ENCODE measurements at regions not wholly inside any gene's neighbourhood (a gene's known extent, or its start where the extent isn't known, plus 50 kb on each side); places are given as distances from the start of the nearest gene placed in this dataset.
"Not testable (repeated sequence)": the region's sequence is repeated elsewhere in the genome, so short reads cannot be mapped to it uniquely, and the experiment has no call there.

DNA sequence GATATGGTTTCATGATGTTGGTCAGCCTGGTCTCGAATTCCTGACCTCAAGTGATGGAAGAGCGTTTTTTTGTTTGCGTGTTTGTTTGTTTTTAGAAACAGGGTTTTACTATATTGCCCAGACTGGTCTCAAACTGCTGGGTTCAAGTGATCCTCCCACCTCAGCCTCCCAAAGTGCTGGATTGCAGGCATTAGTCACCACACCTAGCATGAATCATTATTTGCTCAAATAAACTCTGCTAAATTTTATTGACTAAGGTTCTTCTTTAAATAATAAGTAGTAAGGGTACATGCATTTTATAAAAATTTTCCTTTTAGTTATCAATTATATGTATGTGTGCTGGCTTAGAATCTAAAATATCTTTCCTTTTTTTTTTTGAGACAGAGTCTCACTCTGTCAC lies 52.9 kb downstream of the ZBTB9 start:
- TF ChIP-seq POLR2A (IDR thresholded peaks at IDR 0.05) (no peak), EP300 (IDR thresholded peaks at IDR 0.05) (no peak)
- TF ChIP-seq, protein P1, sequence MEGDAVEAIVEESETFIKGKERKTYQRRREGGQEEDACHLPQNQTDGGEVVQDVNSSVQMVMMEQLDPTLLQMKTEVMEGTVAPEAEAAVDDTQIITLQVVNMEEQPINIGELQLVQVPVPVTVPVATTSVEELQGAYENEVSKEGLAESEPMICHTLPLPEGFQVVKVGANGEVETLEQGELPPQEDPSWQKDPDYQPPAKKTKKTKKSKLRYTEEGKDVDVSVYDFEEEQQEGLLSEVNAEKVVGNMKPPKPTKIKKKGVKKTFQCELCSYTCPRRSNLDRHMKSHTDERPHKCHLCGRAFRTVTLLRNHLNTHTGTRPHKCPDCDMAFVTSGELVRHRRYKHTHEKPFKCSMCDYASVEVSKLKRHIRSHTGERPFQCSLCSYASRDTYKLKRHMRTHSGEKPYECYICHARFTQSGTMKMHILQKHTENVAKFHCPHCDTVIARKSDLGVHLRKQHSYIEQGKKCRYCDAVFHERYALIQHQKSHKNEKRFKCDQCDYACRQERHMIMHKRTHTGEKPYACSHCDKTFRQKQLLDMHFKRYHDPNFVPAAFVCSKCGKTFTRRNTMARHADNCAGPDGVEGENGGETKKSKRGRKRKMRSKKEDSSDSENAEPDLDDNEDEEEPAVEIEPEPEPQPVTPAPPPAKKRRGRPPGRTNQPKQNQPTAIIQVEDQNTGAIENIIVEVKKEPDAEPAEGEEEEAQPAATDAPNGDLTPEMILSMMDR (IDR thresholded peaks at IDR 0.05), result no peak
- 93 to 96% methylated on average over 3 of the region's 3 CpGs for WGBS, 2 donors
- Histone ChIP-seq H3K4me3 (no peak overlapping the region), H3K27ac (no peak overlapping the region), H3K27me3 (no peaks in the 10 kb centered on the region), H3K36me3 (no peaks in the 10 kb centered on the region), H3K9me3 (peaks cover 0 to 12% (median 0%) of the 10 kb centered on the region in 4 donors), H3K4me1 (peaks cover 0 to 6% (median 0%) of the 10 kb centered on the region in 4 donors)
- DNase-seq (ENCODE audit: low spot score in 2 of 2), result no peak

DNA sequence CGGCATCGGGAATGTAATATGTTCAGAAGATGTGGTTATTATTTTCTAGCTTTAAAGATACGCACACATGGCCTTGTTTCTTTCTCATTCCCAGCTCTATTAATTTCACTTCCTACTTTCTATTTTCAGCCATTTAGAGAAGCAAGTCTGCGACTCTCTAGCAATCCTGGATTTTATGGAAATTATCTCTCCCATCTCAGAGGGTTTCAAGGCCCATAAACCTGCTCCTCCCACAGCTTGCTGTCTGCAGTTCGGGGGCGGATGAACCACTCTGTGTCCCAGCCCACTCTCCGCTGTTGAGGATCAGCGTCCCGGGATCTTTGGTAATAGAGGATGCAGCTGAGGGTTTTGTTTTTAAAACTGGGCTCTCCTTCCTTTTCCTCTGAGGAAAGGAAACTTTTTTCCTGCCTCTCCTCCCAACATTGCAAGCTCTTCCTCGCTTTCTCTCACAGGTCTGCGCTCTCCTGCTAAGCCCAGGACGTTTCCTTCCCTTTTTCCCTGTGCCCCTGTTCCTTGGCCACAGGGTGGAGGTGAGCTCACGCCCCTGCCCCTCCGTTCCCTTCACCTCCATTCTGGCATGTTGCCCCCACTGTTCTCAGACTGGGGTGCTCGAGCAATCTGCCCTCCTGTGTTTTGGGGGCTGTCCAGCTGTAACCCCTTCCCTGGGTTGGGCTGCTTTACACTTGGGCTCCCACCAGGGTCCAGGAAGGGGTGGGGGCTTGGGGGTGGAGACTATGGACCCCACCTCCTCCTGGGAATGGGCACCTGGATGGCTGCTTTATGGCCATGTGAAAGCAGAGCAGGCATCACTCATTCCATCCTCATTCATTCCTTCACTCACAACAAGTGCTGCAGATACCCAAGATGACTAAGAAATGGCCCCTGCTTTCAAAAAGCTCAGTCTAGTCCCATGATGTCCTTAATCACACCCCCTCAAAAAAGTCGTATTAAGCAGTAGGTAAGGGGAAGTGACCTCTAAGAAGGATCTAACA lies 54.9 kb downstream of the ZBTB9 start:
- 20 to 23% methylated on average over 16 of the region's 16 CpGs for WGBS, 2 donors
- H3K27ac ChIP-seq, result no peak overlapping the region
- peak overlapping the region in 2 of 4 donors; percentile 0 to 28 for H3K4me3 ChIP-seq
- H3K27me3 ChIP-seq, result no peaks in the 10 kb centered on the region
- TF ChIP-seq, protein P1 (IDR thresholded peaks at IDR 0.05), result no peak
- TF ChIP-seq EP300 (IDR thresholded peaks at IDR 0.05) (no peak), POLR2A (IDR thresholded peaks at IDR 0.05) (no peak)
- H3K36me3 ChIP-seq, result no peaks in the 10 kb centered on the region
- H3K9me3 ChIP-seq, result peaks cover 0 to 6% (median 0%) of the 10 kb centered on the region in 4 donors
- no peak for DNase-seq (ENCODE audit: low spot score in 2 of 2)
- peaks cover 0 to 6% (median 0%) of the 10 kb centered on the region in 4 donors for H3K4me1 ChIP-seq

DNA sequence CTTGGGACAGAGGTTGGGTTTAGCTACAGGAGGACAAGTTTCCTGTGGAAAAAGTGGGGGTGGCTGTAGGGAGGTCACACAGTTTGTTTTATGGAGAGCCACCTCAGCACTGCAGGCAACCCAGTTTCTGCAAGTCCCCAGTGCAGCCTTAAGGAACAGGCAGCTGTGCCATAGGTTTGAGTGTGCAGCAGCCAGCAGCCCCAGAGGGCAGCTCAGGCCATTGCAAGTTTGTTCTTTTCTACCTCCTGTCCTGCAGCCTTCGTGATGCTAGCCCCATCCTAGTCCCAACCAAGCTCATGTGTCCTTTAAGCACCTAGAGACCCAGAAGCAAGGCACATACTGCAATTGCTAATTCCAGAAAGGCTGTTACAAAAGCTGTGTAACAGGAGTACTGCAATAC lies 58.8 kb downstream of the ZBTB9 start:
- Histone ChIP-seq H3K36me3 (no peaks in the 10 kb centered on the region), H3K4me1 (peaks cover 0 to 6% (median 0%) of the 10 kb centered on the region in 4 donors), H3K4me3 (no peak overlapping the region), H3K27ac (no peak overlapping the region), H3K9me3 (no peaks in the 10 kb centered on the region), H3K27me3 (no peaks in the 10 kb centered on the region)
- 71 to 86% methylated on average over 1 of the region's 1 CpG for WGBS, 2 donors
- TF ChIP-seq, protein P1 (IDR thresholded peaks at IDR 0.05), result no peak
- no peak for TF ChIP-seq POLR2A (IDR thresholded peaks at IDR 0.05)
- TF ChIP-seq EP300 (IDR thresholded peaks at IDR 0.05), result no peak
- no peak for DNase-seq (ENCODE audit: low spot score in 2 of 2)

DNA sequence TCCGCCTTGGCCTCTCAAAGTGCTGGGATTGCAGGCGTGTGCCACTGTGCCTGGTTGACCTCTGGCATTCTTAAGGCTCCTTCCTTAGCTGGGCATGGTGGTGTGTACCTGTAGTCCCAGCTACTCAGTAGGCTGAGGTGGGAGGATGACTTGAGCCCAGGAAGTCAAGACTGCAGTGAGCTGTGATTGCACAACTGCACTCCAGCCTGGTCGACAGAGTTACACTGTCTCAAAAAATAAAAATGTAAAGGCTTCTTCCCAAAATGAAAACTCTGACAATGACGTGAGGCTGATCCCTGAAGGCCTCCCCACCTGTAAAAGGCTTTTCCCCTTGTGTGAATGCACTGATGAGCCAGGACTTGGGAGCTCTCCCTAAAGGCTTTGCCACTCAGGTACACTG lies 62.4 kb downstream of the ZBTB9 start:
- no peak overlapping the region for H3K27ac ChIP-seq
- TF ChIP-seq, protein P1 (IDR thresholded peaks at IDR 0.05), result no peak
- TF ChIP-seq EP300 (IDR thresholded peaks at IDR 0.05), result no peak
- TF ChIP-seq POLR2A (IDR thresholded peaks at IDR 0.05), result no peak
- 60 to 84% methylated on average over 4 of the region's 4 CpGs for WGBS, 2 donors
- no peak for DNase-seq (ENCODE audit: low spot score in 2 of 2)
- H3K36me3 ChIP-seq, result no peaks in the 10 kb centered on the region
- no peaks in the 10 kb centered on the region for H3K9me3 ChIP-seq
- H3K27me3 ChIP-seq, result no peaks in the 10 kb centered on the region
- H3K4me1 ChIP-seq, result no peaks in the 10 kb centered on the region
- H3K4me3 ChIP-seq, result no peak overlapping the region

DNA sequence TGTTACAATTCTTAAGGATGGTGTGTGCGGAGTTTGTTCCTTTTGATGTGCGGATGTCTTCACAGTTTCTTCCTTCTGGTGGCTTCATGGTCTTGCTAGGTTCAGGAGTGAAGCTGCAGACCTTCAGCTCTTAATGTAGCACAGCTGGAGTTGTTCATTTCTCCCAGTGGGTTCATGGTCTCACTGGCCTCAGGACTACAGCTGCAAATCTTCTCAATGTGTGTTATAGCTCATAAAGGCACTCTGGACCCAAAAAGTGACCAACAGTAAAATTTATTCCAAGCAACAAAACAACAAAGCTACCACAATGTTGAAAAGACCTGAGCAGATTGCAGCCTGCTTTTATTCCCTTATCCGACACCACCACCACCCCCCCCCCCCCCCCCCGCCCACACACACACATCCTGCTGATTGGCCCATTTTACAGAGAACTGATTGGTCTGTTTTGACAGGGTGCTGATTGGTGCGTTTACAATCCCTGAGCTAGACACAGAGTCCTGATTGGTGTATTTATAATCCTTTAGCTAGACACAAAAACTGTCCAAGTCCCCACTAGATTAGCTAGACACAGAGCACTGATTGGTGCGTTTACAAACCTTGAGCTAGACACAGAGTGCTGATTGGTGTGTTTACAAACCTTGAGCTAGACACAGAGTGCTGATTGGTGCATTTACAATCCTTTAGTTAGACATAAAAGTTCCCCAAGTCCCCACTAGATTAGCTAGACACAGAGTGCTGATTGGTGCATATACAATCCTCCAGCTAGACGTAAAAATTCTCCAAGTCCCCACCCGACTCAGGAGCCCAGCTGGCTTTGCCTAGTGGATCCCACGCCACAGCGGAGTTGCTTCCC lies 59.2 kb downstream of the BAK1 start:
- H3K4me1 ChIP-seq; H3K36me3 ChIP-seq; H3K27me3 ChIP-seq; DNase-seq (ENCODE audit: low spot score in 2 of 2); H3K4me3 ChIP-seq; H3K27ac ChIP-seq; H3K9me3 ChIP-seq: not testable (repeated sequence)
- 80 to 84% methylated on average over 10 of the region's 10 CpGs for WGBS, 2 donors

Measured in tibial nerve (tissue), 4 donors.